ENCODE measurements at regions not wholly inside any gene's neighbourhood (a gene's known extent, or its start where the extent isn't known, plus 50 kb on each side); places are given as distances from the start of the nearest gene placed in this dataset.

DNA sequence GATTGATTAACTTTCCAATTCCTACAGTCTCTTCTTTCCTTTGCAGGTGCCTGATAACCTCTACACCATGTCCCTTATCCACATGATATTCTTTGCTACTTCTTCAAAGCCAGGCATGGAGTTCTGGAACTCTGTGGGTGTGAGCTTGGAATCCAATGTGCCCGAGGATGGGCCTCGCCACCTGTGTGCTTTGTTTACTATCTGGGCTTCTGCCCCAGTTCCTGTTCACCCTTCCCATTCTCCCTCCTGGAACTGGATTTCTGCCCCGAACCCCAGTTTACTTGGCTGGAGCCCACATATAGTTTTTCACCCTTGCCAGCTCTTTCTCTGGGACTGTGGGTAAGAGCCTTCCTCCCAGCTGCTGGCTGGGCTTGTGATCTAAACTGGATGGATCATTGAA lies 75.2 kb upstream of the AK4 start:
- intact Hi-C loops (cut with DNase I) = loop anchor here in 3 of 10 donors (5.0 to 10.0 kb wide), 4 partner anchors 74 to 612 kb away; partner anchors contain the start of gene AK4 (in 1 of the 3)
- Histone ChIP-seq H3K4me3 (no peak overlapping the region), H3K9me3 (no peaks in the 10 kb centered on the region), H3K4me1 (peaks cover 0 to 11% (median 4%) of the 10 kb centered on the region in 12 donors), H3K36me3 (no peaks in the 10 kb centered on the region), H3K27ac (no peak overlapping the region), H3K27me3 (no peaks in the 10 kb centered on the region)
- WGBS, 4 donors = 83 to 91% (median 85%) methylated on average over 3 of the region's 3 CpGs
- ATAC-seq = no peak
- no peak for DNase-seq
- TF ChIP-seq, protein P1, sequence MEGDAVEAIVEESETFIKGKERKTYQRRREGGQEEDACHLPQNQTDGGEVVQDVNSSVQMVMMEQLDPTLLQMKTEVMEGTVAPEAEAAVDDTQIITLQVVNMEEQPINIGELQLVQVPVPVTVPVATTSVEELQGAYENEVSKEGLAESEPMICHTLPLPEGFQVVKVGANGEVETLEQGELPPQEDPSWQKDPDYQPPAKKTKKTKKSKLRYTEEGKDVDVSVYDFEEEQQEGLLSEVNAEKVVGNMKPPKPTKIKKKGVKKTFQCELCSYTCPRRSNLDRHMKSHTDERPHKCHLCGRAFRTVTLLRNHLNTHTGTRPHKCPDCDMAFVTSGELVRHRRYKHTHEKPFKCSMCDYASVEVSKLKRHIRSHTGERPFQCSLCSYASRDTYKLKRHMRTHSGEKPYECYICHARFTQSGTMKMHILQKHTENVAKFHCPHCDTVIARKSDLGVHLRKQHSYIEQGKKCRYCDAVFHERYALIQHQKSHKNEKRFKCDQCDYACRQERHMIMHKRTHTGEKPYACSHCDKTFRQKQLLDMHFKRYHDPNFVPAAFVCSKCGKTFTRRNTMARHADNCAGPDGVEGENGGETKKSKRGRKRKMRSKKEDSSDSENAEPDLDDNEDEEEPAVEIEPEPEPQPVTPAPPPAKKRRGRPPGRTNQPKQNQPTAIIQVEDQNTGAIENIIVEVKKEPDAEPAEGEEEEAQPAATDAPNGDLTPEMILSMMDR (IDR thresholded peaks at IDR 0.05) = no peak
- no peak for TF ChIP-seq POLR2A (IDR thresholded peaks at IDR 0.05)

DNA sequence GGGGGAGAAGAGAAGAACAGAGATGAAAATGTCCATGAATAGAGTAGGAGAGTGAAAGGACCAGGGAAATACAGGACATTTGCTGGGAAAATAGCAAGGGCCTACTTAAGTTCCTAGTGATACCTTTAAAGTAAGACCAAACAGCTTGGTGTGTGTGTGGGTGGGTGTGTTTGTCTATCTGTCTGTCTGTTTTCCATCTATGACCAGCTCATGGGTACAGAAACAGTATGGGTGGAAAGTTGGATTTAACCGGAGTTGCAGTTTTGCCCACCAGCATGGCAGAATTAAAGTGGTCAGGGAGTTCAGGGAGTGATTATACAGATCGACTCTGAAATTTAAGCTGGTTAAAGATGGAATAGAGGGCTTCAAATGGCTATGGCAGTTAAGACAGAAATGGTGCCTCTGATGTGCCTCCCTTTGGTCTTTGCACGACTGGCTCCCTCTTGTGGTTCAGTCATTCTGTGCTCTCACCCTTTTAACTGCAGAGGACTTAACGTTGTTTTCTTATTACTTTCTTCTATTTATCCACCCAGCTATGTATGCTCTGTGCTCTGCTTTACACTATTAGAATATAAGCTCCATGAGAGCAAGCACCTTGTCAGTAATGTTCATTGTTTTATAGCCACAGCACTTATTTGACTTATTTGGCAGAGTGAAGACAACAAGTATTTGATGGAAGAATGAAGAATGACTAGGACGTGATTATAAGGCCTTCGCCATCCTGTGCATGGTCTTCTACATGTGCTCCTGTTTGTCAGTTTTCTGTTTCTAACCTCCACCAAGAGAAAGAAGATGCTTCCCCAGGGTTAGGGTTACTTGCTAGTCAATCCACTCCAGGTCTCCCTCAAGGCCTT lies 72.7 kb upstream of the AK4 start:
- no peaks in the 10 kb centered on the region for H3K9me3 ChIP-seq
- H3K27ac ChIP-seq = no peak overlapping the region
- WGBS, 4 donors = 47 to 53% (median 52%) methylated on average over 6 of the region's 6 CpGs
- intact Hi-C loops (cut with DNase I) = loop anchor here in 5 of 10 donors (1.0 to 10.0 kb wide), 9 partner anchors 15 to 612 kb away; no protein-coding TSS in a partner anchor
- TF ChIP-seq, protein P1 (IDR thresholded peaks at IDR 0.05) = peak; percentile 59 to 81 (median 73)
- no peak for TF ChIP-seq POLR2A (IDR thresholded peaks at IDR 0.05)
- DNase-seq (peak in 3 of 5 donors; percentile 37 to 59 (median 53)), ATAC-seq (peak; percentile 65 to 89 (median 83))
- H3K27me3 ChIP-seq = no peaks in the 10 kb centered on the region
- no peaks in the 10 kb centered on the region for H3K36me3 ChIP-seq
- H3K4me1 ChIP-seq = no peaks in the 10 kb centered on the region
- H3K4me3 ChIP-seq = no peak overlapping the region

DNA sequence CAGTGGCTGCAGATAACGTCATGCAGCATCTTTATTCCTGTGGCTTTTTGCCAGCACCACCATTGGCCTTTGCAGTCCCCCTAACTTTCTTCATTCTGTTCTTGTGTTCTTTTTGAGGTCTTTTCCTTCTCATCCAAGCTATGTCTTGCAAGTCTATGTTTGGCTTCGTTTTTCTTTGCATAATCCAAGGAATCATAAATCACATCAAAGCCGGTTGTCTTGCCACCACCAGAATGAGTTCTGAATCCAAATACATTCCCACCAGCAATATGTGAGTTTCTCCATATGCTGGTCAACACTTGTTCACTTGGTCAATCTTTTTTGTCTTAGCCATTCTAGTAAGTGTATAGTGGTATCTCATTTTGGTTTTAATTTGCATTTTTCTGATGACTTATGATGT lies 70.6 kb upstream of the AK4 start:
- Histone ChIP-seq H3K4me3 (no peak overlapping the region), H3K27me3 (no peaks in the 10 kb centered on the region), H3K36me3 (no peaks in the 10 kb centered on the region), H3K9me3 (no peaks in the 10 kb centered on the region), H3K4me1 (no peaks in the 10 kb centered on the region), H3K27ac (no peak overlapping the region)
- no peak for ATAC-seq
- intact Hi-C loops (cut with DNase I) = loop anchor here in 5 of 10 donors (5.0 to 10.0 kb wide), 7 partner anchors 65 to 610 kb away; no protein-coding TSS in a partner anchor
- no peak for DNase-seq
- WGBS, 4 donors = 55 to 72% (median 65%) methylated on average over 3 of the region's 3 CpGs
- TF ChIP-seq, protein P1 (IDR thresholded peaks at IDR 0.05) = no peak
- TF ChIP-seq POLR2A (IDR thresholded peaks at IDR 0.05) = no peak

DNA sequence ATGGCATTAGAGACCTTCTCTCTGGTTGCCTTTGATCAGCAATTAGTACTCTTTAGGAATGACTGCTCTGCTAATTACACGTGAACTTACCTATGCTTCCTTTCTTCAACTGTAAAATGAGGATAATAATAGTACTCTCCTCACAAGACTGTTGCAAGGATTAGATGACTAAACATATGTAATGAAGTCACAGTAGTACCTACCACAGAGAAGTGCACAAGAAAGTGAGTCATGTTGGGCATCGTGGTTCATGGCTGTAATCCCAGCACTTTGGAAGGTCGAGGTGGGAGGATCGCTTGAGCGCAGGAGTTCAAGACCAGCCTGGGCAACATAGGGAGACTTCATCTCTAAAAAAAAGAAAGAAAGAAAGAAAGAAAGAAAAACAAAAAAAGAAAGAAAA lies 68.1 kb upstream of the AK4 start:
- no peak for ATAC-seq
- no peak for DNase-seq
- no peak overlapping the region for H3K27ac ChIP-seq
- peaks cover 0 to 9% (median 0%) of the 10 kb centered on the region in 12 donors for H3K4me1 ChIP-seq
- no peaks in the 10 kb centered on the region for H3K36me3 ChIP-seq
- no peaks in the 10 kb centered on the region for H3K9me3 ChIP-seq
- no peak for TF ChIP-seq POLR2A (IDR thresholded peaks at IDR 0.05)
- TF ChIP-seq, protein P1 (IDR thresholded peaks at IDR 0.05) = no peak
- WGBS, 4 donors = 88 to 92% (median 90%) methylated on average over 5 of the region's 5 CpGs
- H3K27me3 ChIP-seq = no peaks in the 10 kb centered on the region
- no peak overlapping the region for H3K4me3 ChIP-seq
- intact Hi-C loops (cut with DNase I) = loop anchor here in 5 of 10 donors (5.0 to 10.0 kb wide), 7 partner anchors 62 to 607 kb away; no protein-coding TSS in a partner anchor

Measured in heart left ventricle (tissue), 16 donors.